ENCODE measurements at regions not wholly inside any gene's neighbourhood (a gene's known extent, or its start where the extent isn't known, plus 50 kb on each side); places are given as distances from the start of the nearest gene placed in this dataset.

DNA sequence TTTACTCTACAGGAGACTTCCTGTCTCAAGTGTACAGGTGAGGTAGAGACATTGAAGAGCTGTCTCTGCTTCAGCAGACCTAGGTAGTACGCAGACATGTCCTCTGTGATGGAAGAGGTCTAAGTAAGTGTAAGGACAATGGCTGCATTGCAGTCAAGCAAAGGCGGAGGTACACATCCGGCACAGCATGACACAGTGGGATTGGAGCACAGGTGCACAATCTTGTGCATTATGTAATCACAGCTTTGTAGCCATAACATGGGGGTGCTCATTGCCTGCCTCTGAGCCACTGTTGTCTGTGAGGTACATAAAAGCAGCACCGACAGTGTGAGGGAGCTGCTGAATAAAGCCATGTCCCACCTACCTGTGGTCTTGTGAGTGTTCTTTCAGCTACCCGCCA is 66.4 kb upstream of the CCDC190 start:
- Histone ChIP-seq H3K4me3 (ENCODE audit: low read depth, low read length) (no peak overlapping the region), H3K27me3 (ENCODE audit: control insufficient read depth, insufficient read depth, low read length) (no peaks in the 10 kb centered on the region), H3K36me3 (ENCODE audit: control insufficient read depth, insufficient read depth, low read length) (no peaks in the 10 kb centered on the region)
- FAIRE-seq: no peak
- TF ChIP-seq, protein P1, sequence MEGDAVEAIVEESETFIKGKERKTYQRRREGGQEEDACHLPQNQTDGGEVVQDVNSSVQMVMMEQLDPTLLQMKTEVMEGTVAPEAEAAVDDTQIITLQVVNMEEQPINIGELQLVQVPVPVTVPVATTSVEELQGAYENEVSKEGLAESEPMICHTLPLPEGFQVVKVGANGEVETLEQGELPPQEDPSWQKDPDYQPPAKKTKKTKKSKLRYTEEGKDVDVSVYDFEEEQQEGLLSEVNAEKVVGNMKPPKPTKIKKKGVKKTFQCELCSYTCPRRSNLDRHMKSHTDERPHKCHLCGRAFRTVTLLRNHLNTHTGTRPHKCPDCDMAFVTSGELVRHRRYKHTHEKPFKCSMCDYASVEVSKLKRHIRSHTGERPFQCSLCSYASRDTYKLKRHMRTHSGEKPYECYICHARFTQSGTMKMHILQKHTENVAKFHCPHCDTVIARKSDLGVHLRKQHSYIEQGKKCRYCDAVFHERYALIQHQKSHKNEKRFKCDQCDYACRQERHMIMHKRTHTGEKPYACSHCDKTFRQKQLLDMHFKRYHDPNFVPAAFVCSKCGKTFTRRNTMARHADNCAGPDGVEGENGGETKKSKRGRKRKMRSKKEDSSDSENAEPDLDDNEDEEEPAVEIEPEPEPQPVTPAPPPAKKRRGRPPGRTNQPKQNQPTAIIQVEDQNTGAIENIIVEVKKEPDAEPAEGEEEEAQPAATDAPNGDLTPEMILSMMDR (IDR thresholded peaks at IDR 0.05; ENCODE audit: insufficient read depth, low read length, severe bottlenecking): no peak
- no peak for DNase-seq (ENCODE audit: low read depth)

DNA sequence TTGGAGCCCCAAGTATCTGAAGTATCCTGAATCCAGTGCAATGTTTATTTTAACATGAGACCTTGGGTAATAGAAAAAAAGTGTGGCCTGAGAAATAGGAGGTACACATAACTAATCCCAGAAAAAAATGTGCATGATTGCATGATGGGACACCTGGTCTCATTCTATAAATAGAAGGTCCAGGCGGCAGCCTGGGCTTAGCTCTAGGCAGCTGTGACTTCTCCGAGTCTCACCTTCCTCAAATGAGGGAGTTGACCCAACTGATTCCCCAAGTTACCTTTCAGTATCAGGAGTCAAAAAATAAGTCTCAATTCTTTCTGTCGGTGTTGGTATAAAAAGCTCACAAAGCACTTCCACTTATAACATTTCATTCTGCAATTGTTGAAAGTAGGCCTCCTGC is 65.9 kb upstream of the CCDC190 start:
- Histone ChIP-seq H3K27me3 (ENCODE audit: control insufficient read depth, insufficient read depth, low read length) (no peaks in the 10 kb centered on the region), H3K4me3 (ENCODE audit: low read depth, low read length) (no peak overlapping the region), H3K36me3 (ENCODE audit: control insufficient read depth, insufficient read depth, low read length) (no peaks in the 10 kb centered on the region)
- TF ChIP-seq, protein P1 (IDR thresholded peaks at IDR 0.05; ENCODE audit: insufficient read depth, low read length, severe bottlenecking): no peak
- FAIRE-seq: no peak
- DNase-seq (ENCODE audit: low read depth): no peak

DNA sequence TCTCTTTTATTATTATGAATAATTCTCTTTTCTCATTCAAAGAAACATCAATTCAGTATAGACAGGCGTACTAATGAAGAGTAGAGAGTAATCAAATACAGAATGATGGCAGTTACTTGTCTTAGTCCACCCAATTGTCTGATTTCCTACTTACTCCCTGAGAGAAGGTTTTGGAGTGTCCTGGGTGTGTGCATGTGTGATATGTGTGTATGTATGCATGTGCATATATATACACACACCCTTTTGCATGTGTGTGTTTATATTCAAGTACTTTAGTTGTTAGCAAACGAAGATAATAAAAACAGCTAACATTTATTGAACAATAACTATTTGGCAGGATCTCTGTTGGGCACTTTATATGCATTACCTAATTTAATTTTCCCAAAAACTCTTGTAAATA is 63.2 kb upstream of the CCDC190 start:
- DNase-seq (ENCODE audit: low read depth) (no peak), FAIRE-seq (no peak)

DNA sequence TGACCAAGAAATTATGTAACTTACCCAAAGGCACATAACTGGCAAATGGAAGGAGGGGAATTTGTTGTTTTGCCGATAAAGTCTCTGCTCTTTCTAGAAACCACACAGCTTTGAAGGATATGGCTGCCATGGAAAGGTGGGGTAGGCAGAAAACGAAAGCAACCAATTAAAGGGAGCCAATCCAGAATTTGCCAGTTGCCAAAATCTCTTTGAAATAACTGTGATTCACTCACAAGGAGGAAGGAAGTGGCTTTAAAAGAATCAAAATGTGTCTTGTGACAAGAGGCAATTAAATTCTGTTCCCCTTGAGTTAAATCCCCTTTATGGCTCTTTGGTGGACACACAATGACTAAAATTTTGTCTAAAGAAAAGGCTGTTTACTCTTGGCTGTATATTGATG is 61.2 kb upstream of the CCDC190 start:
- no peaks in the 10 kb centered on the region for H3K36me3 ChIP-seq (ENCODE audit: control insufficient read depth, insufficient read depth, low read length)
- FAIRE-seq: no peak
- DNase-seq (ENCODE audit: low read depth): no peak
- H3K4me3 ChIP-seq (ENCODE audit: low read depth, low read length): no peak overlapping the region
- H3K27me3 ChIP-seq (ENCODE audit: control insufficient read depth, insufficient read depth, low read length): no peaks in the 10 kb centered on the region
- TF ChIP-seq, protein P1 (IDR thresholded peaks at IDR 0.05; ENCODE audit: insufficient read depth, low read length, severe bottlenecking): no peak

More for the DNA sequence above, 63.2 kb upstream of the CCDC190 start:
- TF ChIP-seq, protein P1 (IDR thresholded peaks at IDR 0.05; ENCODE audit: insufficient read depth, low read length, severe bottlenecking): no peak
- Histone ChIP-seq H3K4me3 (ENCODE audit: low read depth, low read length) (no peak overlapping the region), H3K27me3 (ENCODE audit: control insufficient read depth, insufficient read depth, low read length) (no peaks in the 10 kb centered on the region), H3K36me3 (ENCODE audit: control insufficient read depth, insufficient read depth, low read length) (no peaks in the 10 kb centered on the region)

DNA sequence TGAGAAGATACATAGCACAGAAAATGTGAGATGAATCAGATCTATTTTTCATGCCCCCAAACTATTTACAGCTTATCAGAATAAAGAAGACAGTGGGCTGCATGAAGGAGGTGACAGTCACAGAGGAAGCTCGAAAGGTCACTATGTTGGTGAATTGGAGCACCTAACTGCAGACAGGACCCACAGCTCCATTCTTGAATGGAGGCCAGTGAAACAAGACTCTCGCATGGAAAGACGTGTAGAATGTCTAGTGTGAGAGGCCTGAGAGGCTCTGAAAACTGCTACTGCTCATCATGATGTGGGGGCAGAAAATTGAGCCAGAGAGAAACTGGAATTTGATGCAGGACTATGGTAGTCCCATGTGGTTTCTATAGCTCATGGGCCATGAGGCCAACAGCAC is 60.3 kb upstream of the CCDC190 start:
- no peak for DNase-seq (ENCODE audit: low read depth)
- H3K36me3 ChIP-seq (ENCODE audit: control insufficient read depth, insufficient read depth, low read length): no peaks in the 10 kb centered on the region
- H3K4me3 ChIP-seq (ENCODE audit: low read depth, low read length): no peak overlapping the region
- no peak for FAIRE-seq
- TF ChIP-seq, protein P1 (IDR thresholded peaks at IDR 0.05; ENCODE audit: insufficient read depth, low read length, severe bottlenecking): no peak
- H3K27me3 ChIP-seq (ENCODE audit: control insufficient read depth, insufficient read depth, low read length): no peaks in the 10 kb centered on the region

DNA sequence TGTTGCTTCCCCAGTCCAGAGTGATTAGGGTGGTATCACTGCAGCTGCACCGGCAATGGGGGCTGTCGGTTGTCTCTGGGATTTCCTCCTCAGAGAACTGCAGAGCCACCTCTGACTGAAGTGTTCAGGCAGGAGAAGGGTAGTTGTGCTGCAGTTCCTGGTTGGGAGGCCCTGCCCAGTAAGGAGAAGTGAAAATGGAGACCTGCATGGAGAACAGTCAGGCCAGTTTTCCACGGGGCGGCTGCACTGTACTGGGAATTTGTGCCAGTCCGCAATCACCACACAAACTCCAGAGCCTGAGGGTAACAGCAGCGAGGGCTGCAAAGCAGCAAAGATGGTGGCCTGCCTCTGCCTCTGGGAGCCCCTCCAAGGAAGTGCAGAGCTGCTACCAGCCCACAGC is 58.1 kb upstream of the CCDC190 start:
- DNase-seq (ENCODE audit: low read depth) (no peak), FAIRE-seq (no peak)
- Histone ChIP-seq H3K27me3 (ENCODE audit: control insufficient read depth, insufficient read depth, low read length) (no peaks in the 10 kb centered on the region), H3K36me3 (ENCODE audit: control insufficient read depth, insufficient read depth, low read length) (no peaks in the 10 kb centered on the region), H3K4me3 (ENCODE audit: low read depth, low read length) (no peak overlapping the region)
- TF ChIP-seq, protein P1 (IDR thresholded peaks at IDR 0.05; ENCODE audit: insufficient read depth, low read length, severe bottlenecking): no peak

Data from bronchial epithelial cell (primary cell).